ENCODE measurements at regions not wholly inside any gene's neighbourhood (a gene's known extent, or its start where the extent isn't known, plus 50 kb on each side); places are given as distances from the start of the nearest gene placed in this dataset.

DNA sequence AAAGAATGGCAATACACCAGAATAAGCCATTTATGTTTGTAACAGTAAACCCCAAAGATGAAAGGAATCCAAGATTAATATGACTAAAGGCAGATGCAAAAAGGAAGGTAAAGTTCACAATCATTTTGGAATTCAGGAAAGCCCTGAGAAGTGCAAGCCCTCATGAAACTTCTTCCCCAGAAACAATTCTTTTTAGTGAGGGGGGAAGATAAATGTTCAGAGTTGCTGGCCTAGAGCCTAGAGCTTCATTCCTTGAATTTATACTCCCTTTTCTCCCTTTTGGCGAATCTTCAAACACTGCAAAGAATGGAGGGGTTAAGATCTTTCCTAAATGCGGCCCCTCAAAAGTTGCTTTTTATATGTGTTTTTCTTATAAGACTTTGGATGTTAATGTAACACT is 368.8 kb downstream of the MEIS1 start:
- no peak for DNase-seq

DNA sequence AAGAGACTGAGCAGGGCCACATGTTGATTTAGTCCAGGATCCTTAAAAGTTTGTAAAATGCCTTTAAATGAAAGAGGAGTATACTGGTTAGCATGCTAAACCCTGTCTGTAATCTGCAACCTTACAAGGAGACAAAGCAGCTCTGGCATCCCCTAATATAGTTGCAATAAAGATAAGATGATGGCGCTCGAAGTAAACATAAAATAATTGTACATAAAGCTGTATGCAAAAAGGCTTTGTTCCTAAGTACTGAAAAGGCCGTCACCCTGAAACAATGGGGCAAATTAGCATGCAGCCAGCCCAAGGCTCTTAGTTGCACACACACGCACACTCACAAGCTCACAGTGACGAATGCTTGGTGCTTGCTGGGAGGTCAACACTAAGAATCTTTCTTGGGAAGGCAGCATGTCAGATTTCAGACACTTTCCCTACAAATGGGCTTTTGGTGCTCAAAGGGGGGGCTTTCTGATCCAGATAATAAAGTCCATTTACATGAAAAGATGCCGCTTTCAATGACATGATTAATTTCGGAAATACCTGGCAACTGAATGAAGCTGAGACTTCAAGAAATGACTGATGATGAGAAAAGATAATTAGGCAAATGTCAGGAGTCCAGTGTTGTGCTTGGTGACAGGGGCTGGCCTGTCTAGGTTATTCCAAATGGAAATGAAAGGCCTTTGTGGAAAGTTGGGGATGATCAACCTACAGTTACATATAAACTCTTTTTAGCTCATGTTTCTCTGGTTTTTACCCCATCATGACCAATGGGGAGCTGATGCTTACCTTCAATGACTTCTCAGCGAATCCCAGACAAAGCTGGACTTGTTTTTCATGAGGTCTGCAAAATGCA is 370.3 kb downstream of the MEIS1 start:
- peak; percentile 1 for DNase-seq

DNA sequence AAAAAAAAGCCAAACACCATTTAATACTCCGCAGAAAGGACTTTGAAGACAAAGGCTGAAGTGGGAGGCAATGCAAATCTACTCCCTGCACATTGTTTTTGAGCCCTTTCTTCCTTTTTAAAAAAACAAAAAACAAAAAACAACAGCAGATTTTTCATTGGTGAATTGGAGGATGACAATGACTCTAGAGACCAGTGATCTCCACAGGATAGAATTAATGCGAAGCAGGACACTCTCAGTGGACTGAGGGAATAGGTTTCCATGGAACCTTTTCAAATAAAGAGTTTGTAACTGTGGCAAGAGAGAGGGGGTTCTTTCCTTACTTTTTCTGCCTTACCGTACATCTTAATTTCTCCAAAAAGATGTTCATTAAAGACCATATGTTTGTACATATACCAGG is 371.0 kb downstream of the MEIS1 start:
- DNase-seq = no peak

DNA sequence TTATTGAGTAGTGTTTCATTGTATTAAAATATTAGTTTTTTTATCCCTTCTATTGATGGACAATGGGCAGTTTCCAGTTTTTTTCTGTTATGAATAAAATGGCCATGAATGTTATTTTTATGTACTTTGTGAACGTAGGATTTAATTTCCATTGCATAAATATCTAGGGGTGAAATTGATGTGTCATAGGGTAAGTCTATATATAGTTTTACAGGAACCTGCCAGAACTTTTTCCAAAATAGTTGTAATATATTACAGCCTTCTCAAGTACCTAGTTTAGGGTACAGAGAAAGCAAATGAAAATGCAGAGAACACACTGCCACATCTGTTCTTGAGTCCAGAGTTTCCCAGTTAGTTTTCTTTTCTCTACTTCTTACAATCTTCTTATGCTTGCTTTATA is 378.6 kb downstream of the MEIS1 start:
- DNase-seq = no peak

DNA sequence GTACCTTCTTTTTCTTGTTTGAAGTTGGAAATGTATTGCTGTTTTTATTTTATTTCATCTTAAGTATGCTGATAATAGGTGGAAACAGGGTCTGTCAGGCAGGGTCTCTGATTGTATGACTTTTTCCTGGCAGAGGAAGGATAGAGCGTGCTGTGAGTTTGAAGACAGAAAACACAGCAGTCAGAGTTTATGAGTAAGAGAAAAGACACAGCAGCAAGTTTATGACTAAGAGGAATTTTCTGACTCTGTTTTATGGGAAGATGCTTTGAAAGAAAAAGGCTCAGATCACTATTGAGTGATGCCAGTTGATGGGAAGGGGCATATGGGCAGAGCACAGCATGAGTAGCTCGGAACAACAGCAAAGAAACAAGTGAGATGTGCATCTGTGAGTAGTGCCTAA is 379.1 kb downstream of the MEIS1 start:
- DNase-seq = no peak

DNA sequence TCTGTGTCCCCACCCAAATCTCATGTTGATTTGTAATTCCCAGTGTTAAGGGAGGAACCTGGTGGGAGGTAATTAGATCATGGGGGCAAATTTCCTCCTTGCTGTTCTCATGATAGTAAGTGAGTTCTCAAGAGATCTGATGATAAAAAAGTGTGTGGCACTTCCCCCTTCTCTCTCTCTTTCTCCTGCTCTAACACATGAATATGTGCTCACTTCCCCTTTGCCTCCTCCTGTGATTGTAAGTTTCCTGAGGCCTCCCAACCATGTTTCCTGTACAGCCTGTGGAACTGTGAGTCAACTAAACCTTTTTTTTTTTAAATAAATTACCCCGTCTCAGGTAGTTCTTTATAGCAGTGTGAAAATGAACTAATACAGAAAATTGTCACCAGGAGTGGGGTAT is 380.0 kb downstream of the MEIS1 start:
- no peak for DNase-seq

DNA sequence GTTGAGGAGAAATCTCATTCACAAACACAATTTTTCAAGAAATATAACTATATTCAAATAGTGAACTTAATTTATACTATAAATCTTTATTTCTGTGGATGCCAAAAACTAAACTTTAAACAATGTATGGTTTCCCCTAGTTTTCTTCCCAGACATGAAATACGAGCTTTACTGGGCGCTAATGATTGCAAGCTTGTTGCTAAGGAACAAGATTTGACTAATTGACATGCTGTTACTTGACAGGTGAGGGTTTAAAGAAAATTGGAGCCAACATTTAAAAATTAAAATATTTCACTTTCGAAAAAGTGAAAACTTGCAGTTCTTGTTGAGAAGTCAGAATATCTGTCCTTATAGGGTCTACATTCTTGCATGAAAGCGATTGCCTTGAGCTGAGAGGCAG is 381.0 kb downstream of the MEIS1 start:
- no peak for DNase-seq

DNA sequence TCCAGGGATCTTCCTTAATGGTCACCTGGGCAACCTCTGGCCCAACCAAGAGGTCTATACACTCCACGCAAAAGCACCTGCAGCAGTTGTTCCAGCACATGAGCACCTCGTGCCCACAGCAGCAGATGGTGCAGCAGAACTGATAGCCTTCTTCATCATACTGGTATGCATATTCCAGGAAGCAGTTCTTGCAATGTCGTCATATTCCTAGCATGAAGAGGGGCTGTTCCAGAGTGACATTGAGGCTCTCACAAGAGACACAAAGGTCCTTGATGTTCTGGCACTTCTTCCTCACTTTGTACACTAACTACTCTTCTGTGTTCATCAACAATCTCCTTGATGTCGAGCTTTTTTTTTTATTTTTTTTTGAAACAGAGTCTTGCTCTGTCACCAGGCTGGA is 386.2 kb downstream of the MEIS1 start:
- DNase-seq = no peak

DNA sequence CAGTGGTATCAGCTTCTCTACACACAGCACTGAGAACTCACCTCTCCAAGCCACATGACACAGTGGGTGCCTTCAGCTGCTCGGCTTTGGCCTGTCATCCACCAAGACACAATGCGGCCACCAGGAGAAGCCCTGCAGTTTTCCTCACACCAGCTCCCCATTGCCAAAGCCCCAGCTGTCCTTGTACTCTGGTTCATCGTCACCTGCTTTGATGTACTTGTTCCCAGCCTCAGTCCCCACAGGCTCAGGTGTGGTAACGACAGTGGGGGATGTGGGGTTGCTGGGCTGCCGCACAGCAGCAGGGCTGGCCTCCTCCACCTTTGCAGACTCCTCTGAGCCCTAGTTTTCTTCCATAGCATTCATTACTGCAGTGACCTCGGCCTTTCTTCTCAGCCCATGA is 387.3 kb downstream of the MEIS1 start:
- no peak for DNase-seq

DNA sequence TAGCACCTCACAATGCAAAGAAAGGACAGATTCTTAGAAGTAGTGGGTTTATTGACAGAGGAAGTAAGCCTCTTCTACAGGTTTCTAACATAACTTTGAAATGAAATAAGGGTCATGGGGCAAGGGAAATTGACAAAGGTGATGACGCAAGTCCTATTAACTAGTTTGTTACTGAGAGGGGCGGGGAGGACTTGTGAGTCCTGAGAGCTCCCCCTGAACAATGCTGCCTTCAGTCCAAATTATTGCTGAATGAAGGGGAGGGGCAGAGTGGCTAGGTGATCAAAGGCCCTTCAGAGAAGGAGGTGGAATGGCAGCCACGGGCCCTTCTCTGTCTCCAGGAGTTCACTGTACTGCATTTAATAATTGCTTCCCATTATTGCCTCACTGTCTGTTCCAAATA is 390.0 kb downstream of the MEIS1 start:
- DNase-seq = no peak

DNA sequence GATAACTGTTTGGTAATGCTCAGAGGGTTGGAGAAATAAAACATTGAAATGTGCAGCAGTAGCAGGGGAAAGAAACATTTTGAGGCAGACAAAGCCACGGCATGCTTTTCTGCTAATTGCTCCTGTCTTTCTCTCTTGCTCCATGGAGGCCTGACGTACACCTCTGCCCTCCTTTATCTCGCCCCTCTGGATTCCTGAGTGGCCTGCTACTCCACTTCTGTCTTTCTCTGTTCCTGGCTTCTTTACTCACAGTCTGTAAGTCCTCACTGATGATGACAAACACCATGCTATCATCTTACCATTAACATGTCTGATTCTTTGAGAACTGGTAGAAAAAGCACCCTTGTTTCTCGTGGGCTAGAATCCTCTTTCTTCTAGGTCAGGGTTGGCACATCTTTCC is 392.9 kb downstream of the MEIS1 start:
- DNase-seq = no peak

DNA sequence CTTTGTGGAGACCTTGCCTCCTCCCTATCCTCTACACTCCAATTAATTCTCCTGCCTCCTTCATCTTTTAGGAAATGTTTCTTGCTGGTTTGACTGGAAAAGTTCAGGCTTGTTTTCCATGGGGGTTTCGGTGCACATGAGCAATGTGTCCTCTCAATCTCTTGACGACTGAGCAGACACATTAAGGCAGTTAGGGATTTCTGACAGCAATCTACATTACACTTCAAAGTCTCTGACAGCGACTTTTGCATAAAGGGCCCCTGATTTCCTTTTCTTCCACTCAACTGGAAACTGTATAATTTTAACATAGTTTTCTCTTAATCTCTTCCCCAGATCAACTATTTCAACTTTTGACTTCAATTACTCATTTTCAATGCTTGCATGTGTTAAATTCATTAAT is 394.0 kb downstream of the MEIS1 start:
- DNase-seq = no peak

DNA sequence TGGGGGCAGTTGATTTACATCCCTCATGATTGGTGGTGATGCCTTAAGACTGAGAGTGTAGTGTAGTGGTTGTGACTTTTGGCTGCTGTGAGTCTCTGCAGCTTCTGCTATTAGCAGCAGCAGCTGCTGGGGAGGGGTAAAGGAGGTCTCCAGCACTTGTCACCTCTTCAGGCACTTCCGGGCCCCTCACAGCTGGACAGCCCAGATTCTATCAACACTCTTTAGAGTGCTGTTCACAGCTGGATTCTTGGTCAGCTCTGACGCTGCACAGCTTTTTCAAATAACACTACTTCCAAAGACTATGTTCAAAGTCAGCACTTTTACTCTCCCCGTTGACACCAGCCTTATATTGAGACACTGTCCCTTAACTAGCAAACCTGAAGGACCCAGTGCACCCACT is 396.0 kb downstream of the MEIS1 start:
- DNase-seq = no peak

DNA sequence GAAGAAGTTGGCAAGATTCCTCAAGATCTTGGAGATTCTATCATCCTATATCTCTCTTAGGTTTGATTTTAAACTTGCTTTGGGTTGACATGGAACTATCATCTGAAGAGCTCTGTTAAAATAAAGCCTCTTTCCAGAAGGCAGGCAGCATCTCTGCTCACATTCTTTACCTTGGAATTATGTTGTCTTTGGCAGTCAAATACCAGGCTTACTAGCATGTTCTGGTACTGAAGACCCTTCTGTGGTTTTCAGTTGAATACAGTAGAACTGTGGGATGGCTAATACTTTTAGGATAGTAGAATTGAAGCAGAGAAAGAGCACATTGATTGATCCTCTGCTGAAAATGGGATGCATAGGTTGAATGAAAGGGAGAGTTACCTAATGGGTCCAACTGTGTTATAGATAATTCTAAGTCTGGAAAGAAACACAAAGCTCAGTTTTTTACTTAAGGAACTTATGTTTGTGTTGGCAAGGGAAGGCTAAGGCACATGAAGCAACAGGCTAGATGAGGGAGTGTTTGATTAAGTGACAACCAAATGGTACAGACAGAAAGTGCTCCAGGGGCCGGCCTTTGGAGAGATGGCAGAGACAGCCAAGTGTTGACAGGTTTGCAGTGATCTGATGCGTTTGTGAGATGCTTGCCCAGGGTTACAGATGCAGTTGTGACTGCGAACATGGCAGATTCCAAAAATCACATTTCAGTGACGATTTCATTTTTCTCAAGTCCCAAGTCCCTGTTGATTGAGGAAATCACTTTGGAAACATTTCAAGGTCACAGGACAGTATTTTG is 397.9 kb downstream of the MEIS1 start:
- no peak for DNase-seq

DNA sequence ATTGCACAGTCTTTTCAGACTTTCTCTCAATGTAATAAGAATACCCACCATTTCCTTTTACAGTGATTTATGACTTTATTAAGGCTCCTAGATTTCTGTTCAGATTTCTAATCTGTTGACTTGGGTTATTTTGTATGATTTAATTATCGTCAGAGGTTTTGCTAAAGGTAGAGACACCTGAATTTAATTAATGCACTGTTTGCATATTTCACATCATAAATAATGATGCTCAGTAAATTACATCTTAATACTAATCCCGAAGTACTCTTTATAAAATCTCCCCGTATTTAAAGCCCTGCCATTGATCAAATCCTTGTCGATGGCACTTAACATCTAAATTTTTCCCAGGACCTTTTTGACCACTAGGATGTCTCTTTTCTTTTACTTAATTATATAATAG is 399.9 kb downstream of the MEIS1 start:
- no peak for DNase-seq

DNA sequence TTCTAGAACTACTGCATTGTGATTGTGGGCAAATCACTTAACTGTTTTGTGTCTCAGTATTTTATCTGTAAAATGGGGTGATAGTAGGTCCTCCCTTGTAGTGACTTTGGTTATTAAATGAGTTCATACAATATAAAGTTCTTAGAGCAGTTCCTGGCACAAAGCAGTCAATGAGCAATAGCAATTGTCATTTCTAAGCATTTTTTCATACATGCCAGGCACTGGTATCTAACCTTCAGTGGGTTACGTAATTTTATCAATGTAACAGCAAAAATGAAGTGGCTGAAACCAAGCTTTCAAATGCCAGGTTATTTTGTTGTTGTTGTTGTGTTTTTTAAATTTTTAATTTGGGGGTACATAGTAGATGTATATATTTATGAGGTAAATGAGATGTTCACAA is 401.9 kb downstream of the MEIS1 start:
- no peak for DNase-seq

DNA sequence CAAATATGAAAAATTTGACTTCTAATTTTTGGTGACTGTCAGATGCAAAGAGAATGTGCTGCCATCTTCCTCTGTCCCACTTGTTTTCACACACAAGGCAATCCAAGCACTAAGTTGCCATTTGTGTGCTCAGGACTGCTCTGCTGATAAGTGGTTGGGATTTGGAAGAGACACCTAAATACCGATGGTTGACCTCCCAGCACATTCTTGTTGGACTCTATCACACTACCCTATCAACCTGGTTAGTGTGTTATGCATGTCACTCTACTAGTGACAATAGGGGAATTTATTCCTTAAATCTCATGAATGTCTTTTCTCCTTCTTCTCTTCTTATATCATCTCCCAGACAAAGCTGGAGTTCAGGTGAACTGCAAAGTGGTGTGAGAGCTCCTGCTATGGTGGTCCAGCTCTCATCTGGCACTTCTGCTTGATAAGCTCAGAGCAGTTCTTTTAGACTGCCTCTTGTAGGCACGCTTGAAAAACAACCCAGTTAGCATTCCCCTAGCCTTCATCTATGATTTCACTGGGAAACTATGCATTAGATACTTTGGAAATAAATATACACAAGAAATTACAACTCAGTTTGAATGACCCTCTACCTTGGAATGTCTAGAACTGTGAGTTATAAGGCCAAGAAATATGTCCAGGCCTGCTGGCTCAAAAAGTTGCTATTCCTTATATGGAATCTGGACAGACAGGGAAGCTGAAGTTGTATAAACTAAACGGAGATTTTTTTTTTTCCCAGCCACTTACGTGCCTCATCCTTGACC is 404.8 kb downstream of the MEIS1 start:
- DNase-seq = no peak

DNA sequence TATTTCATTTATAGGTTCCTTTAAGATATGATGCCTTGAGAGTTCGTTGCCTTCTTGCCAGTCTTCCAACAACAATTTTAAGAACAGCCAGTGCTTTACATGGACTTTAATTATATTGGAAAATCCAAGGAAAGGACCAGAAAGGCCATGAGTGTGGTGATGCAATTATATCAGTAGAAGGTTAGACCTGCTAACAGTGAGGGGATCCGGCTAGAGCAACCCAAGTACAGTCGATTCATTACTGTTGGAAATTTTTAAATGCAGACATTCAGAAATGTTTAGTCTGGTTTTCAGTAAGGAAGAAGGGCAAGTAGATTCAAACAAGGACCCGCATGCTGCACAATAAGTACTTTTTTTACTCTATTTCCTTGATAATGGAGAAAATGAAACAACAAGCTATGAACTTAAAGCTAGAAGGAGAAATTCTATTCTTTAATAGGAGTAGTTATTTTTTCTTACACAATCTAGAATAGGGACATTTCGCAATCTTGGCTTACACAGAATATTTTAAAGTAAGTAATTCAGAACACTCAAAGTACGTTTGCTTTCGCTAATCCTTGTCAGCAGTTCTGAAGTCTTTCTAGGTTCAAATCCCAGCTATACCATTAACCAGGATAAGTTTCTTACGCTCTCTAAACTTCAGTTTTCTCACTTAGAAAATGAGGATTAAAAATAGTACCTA is 405.5 kb downstream of the MEIS1 start:
- DNase-seq = no peak

DNA sequence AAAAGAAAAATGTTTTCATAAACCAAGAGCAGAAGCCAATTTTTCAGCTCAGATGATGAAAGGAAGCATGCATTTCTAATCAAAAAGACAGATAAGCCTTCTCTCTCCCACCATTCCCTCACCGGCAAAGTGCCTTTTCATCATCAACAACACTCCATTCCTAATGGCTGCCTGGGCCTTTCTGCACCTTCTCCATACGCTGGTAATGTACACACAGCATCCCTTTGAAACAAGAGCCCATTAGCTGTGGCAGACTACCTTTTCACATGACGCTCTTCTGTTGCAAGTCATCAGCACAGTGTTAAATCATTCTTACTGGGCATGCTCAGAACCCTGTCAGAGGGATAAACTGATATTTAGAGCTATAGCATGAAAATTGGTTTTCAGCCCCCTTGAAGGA is 408.9 kb downstream of the MEIS1 start:
- DNase-seq = no peak

DNA sequence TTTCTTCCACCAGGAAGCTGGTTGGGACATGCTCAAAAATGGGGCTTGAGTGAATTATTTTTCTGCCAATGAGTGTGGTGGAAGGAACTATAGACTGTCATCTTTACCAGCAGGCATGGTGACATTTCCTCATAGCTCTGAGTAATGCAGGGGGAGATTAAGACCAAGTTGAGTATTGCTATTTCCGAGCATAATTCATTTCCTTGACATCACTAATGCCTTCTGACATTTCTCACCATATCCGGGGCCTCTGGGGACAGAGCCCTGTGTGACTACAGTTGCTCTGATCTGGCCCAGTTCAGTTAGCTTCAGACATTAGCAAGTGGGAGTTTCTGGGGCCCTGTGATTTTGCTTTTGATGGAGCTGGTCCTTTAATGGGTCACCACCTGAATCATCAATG is 410.4 kb downstream of the MEIS1 start:
- no peak for DNase-seq

DNA sequence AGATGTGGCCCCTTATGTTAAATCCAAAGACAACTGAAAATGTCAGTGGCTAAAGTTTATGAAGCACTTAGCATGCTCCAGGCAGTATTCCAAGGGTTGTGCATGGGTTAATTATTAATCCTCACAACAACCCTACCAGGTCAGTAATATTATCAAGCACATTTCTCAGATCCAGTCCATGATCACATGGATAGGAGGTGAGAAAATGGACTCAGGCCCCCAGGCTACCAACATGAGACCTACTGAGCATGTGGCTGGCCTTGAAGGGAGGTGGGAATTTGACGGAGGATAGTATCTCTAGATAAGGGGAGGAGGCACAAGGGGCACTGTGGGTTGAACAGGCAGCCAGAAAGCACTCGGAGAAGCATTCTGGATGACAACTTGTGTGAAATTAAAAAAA is 412.0 kb downstream of the MEIS1 start:
- no peak for DNase-seq

DNA sequence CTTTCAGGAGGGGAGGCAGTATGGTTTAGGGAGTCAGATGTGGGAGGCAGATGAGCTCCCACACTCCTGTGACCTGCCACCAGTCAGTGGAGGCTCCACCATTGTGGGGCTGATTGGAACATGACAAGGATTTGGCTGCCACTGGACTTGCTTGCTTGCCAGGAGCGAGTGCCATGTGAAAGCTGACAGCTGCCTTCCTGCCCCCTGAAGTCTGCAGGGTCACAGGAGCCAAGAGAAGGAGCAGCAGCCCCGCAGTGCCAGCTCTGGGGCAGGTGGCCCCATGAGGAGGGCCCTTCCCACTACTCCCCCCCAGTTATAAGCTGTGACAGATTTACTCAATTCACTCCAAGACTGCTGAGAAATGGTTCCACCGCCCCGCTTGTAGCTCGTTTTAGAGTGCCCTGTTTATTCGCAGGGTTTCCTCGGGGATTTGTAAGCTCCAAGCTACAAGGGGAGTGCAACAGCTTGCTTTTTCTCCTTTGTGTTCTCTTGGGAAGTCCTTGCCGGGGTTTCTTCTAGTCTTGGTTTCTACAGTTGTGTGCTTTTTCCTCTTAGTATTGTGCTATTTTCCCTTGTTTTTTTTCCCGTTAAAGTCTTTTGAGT is 414.3 kb downstream of the MEIS1 start:
- DNase-seq = no peak

DNA sequence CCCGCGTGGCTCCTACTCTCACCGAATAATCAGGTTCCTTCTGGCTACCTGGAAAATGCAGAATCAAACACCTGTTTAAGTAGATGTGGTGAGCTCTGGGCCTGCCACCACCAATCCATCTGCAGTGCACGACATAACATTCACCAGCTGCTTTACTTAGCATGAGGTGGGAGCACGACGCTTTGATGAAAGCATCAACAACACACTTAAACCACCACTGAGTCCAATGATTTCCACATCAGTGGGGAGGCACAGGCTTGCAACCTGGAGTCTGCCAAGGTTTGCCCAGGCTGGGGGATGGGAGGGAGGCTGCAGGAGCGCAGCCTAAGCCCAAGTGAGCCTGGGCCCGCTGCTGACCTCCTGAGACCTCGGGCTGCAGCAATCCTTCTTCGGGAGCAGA is 415.5 kb downstream of the MEIS1 start:
- no peak for DNase-seq

All from midbrain (tissue), 1 donor.